Stimulated activated CD8-positive, alpha-beta memory T cell treated with anti-CD3 and anti-CD28 coated beads, Interleukin-15, amount 100 ng/mL, for 48 hours (primary cell): ENCODE measurements at regions not wholly inside any gene's neighbourhood (a gene's known extent, or its start where the extent isn't known, plus 50 kb on each side); places are given as distances from the start of the nearest gene placed in this dataset.

Experiments
- DNase-seq, 2 donors: peaks; one replicate each; pipeline ENCODE4 v3.0.0-alpha.2; 2020; ENCODE audit warnings: low read depth in 2 of 2

DNA sequence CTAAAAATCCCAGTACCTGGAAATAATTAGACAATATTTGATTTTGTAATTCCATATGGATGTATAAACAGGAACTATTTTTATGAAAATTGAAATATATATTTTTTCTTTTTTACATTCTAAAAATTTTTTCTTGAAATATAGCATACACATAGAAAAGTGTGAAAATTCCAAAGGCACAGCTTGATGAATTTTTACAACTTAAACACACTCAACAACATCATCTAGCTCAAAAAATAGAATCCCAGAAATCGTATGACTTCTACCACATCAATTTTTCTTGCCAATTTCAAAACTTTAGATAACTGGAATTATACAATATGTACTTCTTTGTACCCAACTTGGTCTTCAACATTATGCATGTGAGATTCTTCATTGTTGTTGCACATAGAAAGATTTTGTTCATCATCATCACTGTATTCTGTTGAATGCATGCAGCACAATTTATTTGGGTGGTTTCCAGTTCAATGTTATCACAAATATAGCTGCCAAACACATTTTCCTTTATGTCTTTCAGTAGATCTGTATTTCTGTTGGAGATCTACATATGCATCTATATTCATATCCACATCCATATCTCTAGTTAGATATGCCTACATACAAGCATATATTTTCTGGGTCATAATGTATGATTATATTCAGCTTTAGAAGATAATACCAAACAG is 340.7 kb upstream of the SLIT2 start:
- DNase-seq = no peak

DNA sequence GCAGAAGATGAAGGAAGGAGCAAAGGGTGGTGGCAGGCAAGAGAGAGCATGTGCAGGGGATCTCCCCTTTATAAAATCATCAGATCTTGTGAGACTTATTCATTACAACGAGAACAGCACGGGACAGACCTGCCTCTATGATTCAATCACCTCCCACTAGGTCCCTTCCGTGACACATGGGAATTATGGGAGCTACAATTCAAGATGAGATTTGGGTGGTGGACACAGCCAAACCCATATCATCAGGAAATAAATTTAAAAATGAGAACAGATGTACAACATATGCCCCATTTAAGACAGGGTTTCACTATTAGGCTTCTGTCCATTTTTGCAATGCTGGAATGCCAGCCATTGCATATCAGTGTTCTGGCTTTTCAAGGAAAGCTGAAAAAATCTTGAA is 346.7 kb upstream of the SLIT2 start:
- DNase-seq = no peak

DNA sequence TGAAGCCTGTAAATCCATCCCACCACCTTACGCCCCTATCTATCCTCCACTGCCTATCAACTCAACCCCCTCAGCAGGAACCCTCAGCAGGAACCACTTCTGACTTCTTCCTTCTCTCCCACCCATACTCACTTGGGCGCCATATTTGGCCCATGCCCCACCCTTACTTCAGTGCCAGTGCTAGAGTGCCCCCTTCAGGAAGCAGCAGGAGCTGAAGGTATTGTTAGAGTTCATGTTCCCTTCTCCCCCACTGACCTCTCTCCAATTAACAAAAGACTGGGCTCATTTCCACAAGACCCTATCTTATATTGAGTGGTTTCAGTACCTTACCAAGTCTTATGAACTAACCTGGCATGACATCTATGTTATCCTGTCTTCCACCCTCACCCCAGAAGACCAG is 363.1 kb upstream of the SLIT2 start:
- no peak for DNase-seq

DNA sequence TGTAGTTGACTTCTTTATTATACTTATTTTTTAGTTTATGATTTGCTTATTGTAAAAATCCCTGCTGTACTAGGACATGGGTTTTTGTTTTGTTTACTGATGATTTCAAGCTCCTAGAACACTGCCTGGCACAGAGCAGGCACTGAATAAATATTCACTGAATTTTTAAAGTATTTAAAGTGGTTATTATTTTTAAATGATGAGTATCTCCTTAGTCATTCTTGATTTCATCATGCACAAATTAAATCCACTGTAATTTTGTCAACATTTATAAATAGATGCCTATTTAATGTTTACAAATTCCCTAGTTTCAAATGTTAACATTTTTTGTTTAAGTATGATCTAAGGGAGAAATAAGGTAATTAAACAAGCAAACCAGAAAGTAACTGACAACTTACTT is 367.9 kb upstream of the SLIT2 start:
- DNase-seq = no peak

DNA sequence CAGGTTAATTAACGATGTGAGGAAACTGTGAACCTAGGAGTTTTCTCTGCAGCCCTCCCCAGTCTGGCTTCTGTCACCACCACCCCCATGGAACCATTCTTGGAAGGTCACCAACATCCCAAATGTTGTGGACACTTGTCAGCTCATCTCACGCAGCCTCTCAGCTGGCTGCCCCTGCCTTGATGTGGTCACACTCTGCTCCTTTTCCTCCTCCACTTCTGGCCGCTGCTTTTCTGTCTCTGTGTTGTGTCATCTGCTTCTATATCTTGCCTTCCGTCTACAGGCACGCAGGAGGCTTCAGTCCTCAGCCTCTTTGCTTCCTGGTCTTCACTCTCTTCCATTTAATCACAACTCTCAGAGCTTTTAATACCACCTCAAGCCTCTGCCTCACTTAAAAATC is 371.5 kb upstream of the SLIT2 start:
- DNase-seq = no peak

DNA sequence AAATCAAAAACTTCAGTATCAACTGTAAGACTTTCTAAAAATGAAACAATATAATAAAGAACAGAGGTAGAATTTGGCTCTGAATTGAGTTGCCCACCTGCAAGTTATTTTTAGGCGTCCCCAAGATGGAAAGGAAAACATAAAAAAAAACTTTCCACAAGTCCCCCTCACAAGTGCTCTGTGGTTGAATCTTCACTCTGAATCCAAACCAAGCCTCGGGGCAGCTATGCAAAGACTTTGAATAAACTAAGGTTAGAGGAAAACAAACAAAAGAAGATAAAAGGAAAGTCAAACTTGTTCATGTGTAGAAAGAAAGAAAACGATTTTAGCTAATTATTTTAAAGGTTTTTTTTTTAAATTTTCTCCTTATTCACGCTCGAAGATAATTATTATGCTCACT is 372.4 kb upstream of the SLIT2 start:
- no peak for DNase-seq

DNA sequence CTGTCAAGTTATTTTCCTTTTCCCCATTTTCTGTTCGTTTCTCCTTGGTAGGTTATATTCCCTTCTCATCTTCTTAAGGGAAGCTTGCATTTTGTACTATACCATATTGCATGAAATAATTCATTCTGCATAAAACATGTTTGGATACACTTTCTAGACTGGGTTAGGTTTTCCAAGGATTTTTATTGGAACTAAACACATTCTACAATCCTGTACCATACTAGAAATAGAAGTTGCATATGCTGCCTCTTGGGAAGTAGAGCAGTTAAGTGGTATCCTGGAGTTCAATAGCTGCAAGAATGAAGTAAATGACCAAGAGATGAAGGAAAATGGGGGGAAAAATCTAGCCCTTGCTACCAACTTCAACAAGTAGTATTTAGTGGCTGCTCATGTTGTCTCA is 393.7 kb upstream of the SLIT2 start:
- DNase-seq = no peak

DNA sequence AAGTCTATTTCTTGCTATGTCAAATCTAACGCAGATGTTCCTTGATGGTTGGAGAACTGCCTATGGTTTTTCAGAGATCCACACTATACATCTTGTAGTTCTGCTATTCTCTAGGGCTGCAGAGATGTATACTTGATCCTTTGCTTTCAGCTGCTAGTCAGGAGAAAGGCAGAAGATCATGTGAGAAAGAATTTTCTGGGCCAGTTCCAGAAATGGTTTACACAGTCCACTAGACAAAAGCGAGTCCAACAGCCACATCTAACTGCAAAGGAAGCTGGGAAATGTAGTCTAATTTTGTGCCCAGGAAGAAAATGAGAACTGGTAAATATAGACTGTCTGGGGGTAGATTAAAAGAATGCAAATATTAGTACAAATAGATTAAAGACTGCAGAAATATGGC is 394.3 kb upstream of the SLIT2 start:
- no peak for DNase-seq

DNA sequence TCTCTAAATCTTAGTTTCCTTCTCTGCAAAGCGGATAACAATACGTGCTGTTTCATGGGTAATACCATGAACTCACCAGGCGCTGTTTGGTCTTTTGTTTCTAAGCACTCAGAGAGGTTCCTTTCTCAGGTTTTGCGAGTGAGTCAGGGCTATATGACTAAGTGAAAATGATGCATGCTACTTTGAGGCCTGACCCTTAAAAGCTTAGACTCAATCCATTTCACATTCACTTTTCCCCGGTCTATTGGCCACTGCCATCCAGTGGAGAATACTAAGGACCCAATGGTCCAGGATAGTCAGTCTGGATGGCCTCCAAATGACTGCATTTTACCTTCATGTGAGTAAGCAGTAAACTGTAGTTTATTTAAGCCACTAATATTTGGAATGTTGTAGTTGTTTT is 400.8 kb upstream of the SLIT2 start:
- no peak for DNase-seq

DNA sequence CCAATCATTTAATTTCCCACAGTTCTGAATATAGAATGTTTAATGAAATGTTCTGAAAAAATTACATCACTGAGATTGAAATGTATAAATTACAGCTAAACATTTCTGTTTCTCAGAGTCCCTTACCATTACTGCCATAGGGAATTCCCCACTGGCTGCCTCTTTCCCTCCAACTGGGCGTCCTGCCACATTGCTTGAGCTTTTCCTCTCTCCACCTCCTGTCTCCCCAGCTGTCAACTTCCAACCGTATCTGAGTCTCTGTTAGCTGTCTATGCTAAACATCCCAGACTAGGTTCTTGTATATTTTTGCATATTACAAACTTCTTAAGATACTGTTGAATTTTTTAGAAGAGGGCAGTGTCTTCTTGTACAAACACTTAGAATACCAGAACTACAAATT is 407.3 kb upstream of the SLIT2 start:
- DNase-seq = no peak

DNA sequence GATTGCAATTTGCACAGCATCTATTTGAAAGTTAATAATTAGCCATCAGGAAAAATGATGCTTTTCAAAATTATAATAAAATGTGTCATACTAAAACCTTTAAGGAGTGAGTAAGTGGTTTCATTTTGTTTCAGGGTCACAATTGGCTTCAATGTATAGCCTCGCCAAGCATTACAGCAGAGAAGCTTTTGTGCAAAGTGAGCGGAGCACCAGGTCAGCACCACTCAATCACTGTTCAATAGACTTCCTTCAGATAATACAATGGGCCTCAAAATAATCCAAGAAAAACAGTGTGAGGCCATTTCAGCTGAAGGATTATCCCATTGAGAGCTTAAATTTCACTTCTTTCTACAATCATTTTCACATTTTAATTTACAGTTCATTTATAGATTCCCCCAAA is 409.2 kb upstream of the SLIT2 start:
- DNase-seq = no peak

DNA sequence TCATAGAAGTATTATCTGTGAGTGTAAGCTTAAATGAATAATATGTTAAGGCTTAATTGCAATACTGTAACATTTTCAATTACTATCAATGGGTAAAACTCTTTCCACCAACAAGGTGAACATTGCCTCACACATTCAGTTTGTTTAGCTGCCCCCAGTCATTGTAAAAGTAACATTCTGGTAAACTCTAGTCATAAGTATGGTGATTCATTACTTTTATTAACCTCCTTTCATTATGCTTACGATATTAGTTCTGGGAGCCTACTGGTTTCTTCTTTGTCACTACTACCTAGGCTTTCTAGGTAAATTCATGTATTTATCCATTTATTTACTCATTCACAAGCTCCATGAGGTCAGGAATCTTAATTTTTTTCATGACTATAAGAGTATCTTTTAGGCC is 412.8 kb upstream of the SLIT2 start:
- DNase-seq = no peak

DNA sequence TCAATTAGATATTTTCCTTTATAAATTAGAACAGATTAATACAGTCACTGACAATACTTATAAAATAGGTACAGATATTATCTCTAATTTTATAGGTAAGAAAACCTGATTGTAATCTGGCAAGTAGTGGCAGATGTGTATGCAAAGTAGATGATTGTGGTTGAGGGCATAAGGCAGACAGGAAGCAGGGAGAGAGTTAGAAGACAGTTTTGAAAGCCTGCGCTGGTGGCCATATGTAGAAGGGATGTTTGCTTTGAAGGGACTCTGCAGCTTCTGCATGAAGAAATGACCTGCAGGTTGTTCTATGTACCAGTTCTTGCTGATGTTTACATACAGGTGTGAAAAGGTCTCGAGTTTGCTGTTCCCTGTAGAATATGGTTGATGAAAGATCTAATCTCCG is 416.3 kb upstream of the SLIT2 start:
- DNase-seq = no peak

DNA sequence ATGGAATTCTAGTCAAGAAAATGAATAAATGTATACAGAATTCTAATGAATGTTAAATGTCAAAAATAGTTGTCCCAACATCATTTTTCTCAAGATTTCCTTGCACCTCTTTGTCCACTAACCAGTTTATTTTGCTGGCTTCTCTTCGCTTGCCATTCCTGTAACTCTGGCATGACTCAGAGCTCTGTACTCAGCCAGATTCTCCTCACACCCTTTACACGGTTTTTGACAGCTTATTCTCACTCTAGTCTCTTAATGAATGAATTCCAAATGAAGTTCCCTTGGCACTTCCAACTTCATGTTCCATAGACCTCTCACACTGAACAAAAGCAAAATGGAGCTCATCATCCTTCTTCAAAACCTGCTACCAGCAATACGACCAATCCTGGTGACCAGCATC is 419.3 kb upstream of the SLIT2 start:
- no peak for DNase-seq

DNA sequence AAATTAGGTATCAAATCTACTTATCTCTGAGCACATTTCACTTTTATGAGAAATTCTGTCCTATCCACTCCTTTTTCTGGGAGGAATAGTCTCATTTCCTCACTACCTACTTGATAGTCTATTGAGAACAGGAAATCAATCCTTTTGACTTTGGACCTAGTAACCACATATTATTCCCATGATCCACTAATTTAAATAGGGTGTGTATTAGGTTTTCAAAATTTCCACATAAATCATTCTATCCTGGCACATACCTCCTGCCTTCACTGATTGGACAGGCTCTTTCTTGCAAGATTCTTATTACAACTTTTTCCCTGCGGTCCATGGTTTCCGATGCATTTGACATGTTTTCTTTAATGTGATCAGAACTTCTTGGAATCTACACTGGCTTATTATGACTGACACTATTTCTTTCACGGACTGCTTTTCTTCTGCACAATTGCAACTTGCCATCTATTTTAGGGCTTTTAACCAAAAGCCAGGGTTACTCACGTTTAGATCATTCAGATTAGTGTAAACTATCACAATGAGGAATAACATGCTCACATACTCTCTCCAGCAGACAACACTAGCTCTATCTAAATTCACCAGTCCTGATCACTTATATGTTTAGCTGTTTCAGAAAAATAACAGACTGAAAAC is 419.9 kb upstream of the SLIT2 start:
- no peak for DNase-seq

DNA sequence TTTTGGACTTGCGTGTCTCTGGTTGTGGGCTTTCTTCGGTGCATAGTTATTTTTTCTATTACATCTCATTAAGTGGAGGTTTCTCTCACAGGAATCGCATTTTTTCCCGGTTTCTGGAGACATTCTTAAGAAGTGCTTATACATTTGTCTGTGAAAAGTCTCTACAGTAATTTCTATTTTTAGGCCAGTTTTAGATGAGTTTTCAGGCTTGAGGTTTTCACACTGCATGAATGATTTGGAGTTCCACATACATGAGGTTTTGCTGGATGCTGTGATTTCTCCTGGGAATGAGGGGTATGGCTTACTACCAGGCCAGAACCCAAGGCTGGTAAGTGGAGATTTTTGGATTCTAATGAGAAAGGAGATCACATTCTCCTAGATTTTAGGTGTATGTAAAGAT is 422.6 kb upstream of the SLIT2 start:
- DNase-seq = no peak

DNA sequence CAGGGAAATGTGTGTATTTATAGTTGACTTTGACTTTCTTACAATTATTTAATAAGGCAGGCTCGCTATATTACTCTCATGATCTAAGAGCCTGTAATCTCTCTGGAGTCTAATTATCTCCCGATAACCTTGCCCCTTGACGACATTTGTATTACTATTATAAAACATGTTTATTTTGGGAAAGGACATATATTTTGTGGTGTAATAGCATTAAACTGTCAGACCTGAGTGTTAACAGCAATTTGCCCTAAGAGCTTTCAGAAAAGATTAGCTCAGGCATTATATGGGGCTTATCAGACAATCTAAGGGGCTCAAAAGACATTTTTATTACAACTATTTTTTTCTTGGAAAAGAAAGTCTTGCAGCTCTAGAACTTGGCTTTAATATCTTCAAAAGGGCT is 427.9 kb upstream of the SLIT2 start:
- no peak for DNase-seq

DNA sequence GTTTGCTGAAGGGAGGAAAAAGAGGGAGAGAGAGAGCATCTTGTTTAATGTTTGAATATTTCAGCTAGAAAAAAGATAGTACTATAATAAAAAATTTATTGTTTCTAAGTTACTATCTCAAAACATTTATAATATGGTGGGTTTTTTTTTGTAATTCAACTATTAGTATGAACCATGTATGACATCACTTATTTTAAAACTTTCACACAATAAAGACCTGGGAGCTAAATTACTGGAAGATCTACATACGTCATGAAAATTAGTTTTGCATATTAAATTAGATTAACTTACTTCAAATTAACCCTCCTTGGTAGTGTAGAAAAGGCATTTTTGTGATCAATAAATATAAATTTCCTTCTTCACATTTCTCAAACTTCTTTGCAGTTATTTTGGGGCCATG is 432.0 kb upstream of the SLIT2 start:
- no peak for DNase-seq

DNA sequence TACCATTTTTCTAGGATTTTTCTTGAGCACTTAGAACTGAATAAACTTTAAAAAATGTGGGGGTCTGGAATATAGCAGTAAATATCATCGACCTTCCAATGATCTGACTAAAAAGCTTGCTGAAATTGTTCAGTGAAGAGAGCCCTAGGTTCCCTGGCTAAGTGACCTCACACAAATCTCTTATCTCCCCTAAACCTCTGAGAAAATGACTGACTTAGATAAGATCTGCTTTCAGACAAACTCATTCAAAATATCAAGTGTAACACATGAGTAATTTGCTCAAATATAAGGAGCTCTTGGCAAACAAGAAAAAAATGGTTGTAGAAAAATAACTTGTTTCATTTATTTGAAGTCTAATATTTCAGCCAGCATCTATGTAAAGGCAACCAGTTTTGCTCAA is 441.7 kb upstream of the SLIT2 start:
- DNase-seq = no peak

DNA sequence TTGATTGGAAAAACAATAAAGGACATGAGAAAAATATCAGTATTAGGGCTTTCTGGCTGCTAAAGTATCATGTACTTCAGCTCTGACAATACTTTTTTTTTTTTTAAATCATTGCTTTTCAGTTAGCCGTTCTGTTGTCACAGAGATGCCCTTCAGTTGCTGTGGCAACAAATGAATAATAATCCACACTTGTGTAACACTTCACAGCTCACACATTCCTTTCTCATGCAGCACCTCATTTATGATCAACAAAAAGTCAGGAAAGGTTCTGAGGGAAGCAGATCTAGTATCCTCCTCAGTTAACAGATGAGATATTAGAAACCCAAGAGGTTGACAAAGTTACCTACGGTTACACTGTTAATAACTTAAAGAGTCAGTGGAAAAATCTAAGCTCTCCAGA is 444.2 kb upstream of the SLIT2 start:
- DNase-seq = no peak

DNA sequence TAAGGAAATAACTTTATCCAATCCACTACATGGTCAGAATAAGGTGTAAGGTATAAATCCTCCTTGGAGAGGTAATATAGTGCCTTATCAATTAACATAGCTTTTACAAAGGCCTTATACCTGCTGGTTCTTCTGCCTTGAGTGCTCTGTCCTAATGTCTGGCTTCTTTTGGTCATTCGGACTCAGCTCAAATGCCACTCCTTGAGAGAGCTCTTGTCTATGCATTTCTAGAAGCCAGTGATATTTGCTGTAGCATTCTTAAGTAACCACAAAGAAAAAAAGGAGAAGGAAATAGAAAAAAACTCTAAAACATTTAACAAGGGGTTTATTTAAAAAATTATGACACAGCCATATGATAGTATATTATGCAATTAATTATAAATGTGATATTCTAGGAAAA is 444.8 kb upstream of the SLIT2 start:
- DNase-seq = no peak

DNA sequence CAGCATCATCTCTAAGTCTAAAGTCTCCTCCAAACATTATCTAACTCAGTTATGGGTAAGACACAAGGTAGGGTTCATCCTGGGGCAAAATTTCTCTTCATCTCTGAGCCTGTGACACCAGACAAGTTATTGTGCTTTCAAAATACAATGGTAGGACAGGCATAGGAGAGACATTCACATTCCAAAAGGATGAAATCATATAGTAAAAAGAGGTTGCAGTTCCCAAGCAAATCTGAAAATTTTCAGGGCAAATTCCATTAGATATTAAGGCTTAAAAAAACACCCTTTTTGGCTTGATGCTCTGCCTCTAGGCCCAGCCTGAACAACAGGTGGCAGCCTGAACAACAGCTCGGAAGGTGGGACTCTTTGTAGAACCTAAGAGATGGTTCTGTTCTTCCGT is 448.3 kb upstream of the SLIT2 start:
- DNase-seq = no peak

DNA sequence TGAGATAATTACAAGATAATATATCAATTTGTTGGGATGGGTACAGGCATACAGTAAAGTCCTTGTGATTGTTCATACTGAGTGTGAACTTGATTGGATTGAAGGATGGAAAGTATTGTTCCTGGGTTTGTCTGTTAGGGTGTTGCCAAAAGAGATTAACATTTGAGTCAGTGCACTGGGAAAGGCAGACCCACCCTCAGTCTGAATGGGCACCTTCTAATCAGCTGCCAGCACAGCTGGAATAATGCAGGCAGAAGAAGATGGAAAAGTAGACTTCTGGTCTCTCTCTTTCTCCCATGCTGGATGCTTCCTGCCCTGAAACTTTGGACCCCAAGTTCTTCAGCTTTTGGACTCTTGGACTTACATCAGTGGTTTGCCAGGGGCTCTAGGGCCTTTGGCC is 457.9 kb upstream of the SLIT2 start:
- DNase-seq = no peak

DNA sequence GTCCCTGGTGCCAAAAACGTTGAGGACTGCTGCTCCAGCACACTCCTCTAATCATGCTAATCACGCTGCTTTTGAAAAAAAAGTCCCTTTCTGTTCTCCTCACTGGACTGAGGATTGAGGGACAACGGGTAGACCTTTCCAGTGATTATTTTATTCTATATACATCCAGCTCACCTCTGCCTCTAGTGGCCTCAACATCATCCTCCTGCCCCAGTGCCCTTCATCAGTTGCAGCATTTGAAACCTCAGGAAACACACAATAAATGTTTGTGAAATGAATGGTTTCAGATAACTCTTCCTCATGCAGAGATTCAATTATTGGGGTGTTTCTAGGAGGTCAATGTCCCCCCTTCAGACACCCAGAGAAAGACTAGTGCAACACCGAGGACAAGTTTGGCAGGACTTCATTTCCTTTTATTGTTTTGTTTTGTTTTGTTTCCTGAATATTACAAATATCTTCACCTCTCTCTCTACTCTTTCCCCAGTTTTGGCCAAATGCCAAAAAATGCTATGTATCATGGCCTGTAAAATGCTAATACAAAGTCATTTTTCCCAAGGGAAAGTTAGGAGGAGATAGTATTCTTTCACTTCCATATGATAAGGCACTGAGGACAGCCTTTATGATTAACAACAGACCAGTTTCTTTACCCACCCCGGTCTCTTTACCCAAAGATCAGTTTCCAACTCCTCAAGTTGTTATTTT is 460.1 kb upstream of the SLIT2 start:
- no peak for DNase-seq
